SU-DHL-6 (cell line): ENCODE measurements at regions not wholly inside any gene's neighbourhood (a gene's known extent, or its start where the extent isn't known, plus 50 kb on each side); places are given as distances from the start of the nearest gene placed in this dataset.

Experiments
- H2AFZ ChIP-seq: fragments of 200-600 bp; sonication (generic); 2 replicates; pipeline ENCODE4 v1.6.1; 2014; ENCODE audit warnings: low read depth, mild to moderate bottlenecking, moderate library complexity, mixed read lengths, antibody characterized with exemption, low read length; ENCODE audit not compliant: severe bottlenecking
- H3F3A ChIP-seq: fragments of 200-600 bp; shearing (Covaris generic); 2 replicates; pipeline ENCODE4 v1.6.0; 2016; ENCODE audit warnings: antibody characterized with exemption, mild to moderate bottlenecking; ENCODE audit not compliant: insufficient read depth
- H3K27ac ChIP-seq: fragments of 200-600 bp; sonication (generic); 2 replicates; pipeline ENCODE4 v1.5.1; 2016; ENCODE audit warnings: low read depth, mild to moderate bottlenecking, low read length, moderate library complexity, mixed read lengths
- H3K27me3 ChIP-seq: fragments of 200-600 bp; sonication (generic), shearing (Covaris generic); 2 replicates; pipeline ENCODE4 v1.6.0; 2014; ENCODE audit warnings: mild to moderate bottlenecking, low read length
- H3K36me3 ChIP-seq: fragments of 200-600 bp; sonication (generic); 2 replicates; pipeline ENCODE4 v1.6.1; 2014; ENCODE audit warnings: mild to moderate bottlenecking, low read length, mixed read lengths
- H3K4me2 ChIP-seq: fragments of 300-600, 200-600 bp; shearing (Covaris generic), sonication (generic); 2 replicates; pipeline ENCODE4 v1.6.0; 2014; ENCODE audit warnings: low read length, low read depth, mild to moderate bottlenecking; ENCODE audit not compliant: poor library complexity, severe bottlenecking
- H3K4me3 ChIP-seq: fragments of 200-600 bp; sonication (generic); 2 replicates; pipeline ENCODE4 v1.5.1; 2014; ENCODE audit warnings: antibody characterized with exemption, low read length, mild to moderate bottlenecking, mixed read lengths; ENCODE audit not compliant: insufficient read depth, poor library complexity, severe bottlenecking
- H3K79me2 ChIP-seq: fragments of 200-600 bp; sonication (generic); 2 replicates; pipeline ENCODE4 v1.6.1; 2014; ENCODE audit warnings: mild to moderate bottlenecking, low read length, moderate library complexity; ENCODE audit not compliant: insufficient read depth
- H3K9ac ChIP-seq: fragments of 200-600 bp; sonication (generic); 2 replicates; pipeline ENCODE4 v1.7.0; 2014; ENCODE audit warnings: mild to moderate bottlenecking, low read length
- H3K9me2 ChIP-seq: fragments of 200-600 bp; sonication (generic); replicated peaks from 2 replicates; pipeline ENCODE4 v1.6.1; 2014; ENCODE audit warnings: low read length; ENCODE audit not compliant: insufficient read depth
- H3K9me3 ChIP-seq: fragments of 200-600 bp; sonication (generic); 2 replicates; pipeline ENCODE4 v1.6.1; 2014; ENCODE audit warnings: low read length, mixed read lengths; ENCODE audit not compliant: insufficient read depth
- H4K20me1 ChIP-seq: fragments of 200-600 bp; sonication (generic); 2 replicates; pipeline ENCODE4 v1.6.1; 2014; ENCODE audit warnings: low read depth, mild to moderate bottlenecking, antibody characterized with exemption, low read length, moderate library complexity, mixed read lengths
- EZH2phosphoT487 ChIP-seq: fragments of 200-600 bp; sonication (generic), shearing (Covaris generic); conservative IDR thresholded peaks from 2 replicates; pipeline ENCODE4 v1.6.1; 2018; ENCODE audit warnings: mild to moderate bottlenecking, antibody characterized with exemption, low read length, moderate library complexity, mixed read lengths
- TF ChIP-seq, protein P1 (sequence below): fragments of 200-600 bp; sonication (generic); IDR thresholded peaks from one replicate; pipeline ENCODE4 v1.5.1; 2017; ENCODE audit warnings: antibody characterized with exemption, mild to moderate bottlenecking, low read length, moderate library complexity; ENCODE audit not compliant: insufficient read depth, poor library complexity, severe bottlenecking

DNA sequence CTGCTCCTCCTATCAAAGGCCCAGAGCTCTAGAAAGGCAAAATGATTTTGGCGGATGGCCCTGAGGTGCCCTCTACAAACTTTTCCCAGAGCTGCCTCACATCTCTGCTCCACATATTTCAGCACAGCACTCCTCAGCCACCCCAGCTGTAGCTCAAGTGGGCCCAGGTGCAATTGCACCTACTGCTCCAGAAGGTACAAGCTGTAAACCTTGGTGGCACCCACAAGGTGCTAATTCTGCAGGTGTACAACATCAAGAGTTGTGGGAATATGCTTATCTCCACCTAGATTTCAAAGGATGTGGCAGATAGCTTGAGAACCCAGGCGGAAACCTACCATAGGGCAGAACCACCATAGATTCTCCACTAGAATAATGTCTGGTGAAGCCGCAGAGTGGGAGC is 432.2 kb downstream of the TMEM232 start:
- TF ChIP-seq, protein P1, sequence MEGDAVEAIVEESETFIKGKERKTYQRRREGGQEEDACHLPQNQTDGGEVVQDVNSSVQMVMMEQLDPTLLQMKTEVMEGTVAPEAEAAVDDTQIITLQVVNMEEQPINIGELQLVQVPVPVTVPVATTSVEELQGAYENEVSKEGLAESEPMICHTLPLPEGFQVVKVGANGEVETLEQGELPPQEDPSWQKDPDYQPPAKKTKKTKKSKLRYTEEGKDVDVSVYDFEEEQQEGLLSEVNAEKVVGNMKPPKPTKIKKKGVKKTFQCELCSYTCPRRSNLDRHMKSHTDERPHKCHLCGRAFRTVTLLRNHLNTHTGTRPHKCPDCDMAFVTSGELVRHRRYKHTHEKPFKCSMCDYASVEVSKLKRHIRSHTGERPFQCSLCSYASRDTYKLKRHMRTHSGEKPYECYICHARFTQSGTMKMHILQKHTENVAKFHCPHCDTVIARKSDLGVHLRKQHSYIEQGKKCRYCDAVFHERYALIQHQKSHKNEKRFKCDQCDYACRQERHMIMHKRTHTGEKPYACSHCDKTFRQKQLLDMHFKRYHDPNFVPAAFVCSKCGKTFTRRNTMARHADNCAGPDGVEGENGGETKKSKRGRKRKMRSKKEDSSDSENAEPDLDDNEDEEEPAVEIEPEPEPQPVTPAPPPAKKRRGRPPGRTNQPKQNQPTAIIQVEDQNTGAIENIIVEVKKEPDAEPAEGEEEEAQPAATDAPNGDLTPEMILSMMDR, result no peak
- no peak for TF ChIP-seq EZH2phosphoT487

DNA sequence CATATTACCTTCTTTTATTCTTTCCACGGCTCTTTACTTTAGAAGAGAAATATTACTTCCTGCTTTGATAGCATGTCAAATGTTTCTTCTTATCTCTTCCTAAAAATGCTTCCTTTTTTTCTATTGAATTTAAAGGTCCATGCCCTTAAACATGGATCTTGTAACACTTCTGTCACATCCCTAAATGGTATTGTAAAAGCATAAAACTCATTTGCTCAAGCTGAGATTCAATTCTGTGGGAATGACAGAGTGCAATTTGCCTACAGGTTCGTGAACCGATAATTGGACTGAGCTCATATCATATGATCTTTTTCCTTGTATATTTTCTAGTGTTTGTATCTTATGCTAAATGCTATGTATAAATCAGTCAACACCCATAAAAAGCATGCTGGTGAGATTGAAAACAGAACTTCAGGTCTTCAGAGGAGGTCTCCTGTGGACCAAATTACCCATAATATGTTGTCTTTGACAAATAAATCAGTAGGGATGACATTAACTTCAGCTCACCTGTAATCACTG is 429.3 kb downstream of the TMEM232 start:
- H3K27ac ChIP-seq, result no peak overlapping the region
- H2AFZ ChIP-seq, result no peak overlapping the region
- H4K20me1 ChIP-seq, result no peaks in the 10 kb centered on the region
- H3K9ac ChIP-seq, result no peak overlapping the region
- no peaks in the 10 kb centered on the region for H3K36me3 ChIP-seq
- no peak overlapping the region for H3K4me2 ChIP-seq
- no peaks in the 10 kb centered on the region for H3F3A ChIP-seq
- no peaks in the 10 kb centered on the region for H3K79me2 ChIP-seq
- H3K9me3 ChIP-seq, result no peaks in the 10 kb centered on the region
- no peaks in the 10 kb centered on the region for H3K9me2 ChIP-seq
- no peak for TF ChIP-seq EZH2phosphoT487
- TF ChIP-seq, protein P1, result no peak
- H3K27me3 ChIP-seq, result no peaks in the 10 kb centered on the region
- no peak overlapping the region for H3K4me3 ChIP-seq

More for the DNA sequence above, 432.2 kb downstream of the TMEM232 start:
- Histone ChIP-seq H2AFZ (no peak overlapping the region), H3K27me3 (no peaks in the 10 kb centered on the region), H3K9me2 (no peaks in the 10 kb centered on the region), H4K20me1 (no peaks in the 10 kb centered on the region), H3K79me2 (no peaks in the 10 kb centered on the region), H3K27ac (no peak overlapping the region), H3K9ac (no peak overlapping the region), H3K36me3 (no peaks in the 10 kb centered on the region), H3K4me2 (no peak overlapping the region), H3K4me3 (no peak overlapping the region), H3K9me3 (no peaks in the 10 kb centered on the region), H3F3A (no peaks in the 10 kb centered on the region)

DNA sequence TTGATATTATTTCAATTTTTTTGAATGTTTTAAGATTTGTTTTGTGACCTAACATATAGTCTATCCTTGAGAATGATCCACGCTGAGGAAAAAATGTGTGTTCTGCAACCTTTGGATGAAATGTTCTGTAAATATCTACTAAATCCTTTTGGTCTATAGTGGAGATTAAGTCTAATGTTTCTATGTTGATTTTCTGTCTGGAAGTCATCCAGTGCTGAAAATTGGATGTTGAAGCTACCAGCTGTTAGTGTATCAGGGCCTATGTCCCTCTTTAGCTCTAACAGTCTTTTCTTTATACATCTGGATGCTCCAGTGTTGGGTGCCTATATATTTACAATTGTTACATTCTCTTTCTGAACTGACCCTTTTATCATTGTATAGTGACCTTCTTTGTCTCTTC is 422.3 kb downstream of the TMEM232 start:
- Histone ChIP-seq H3K27ac (no peak overlapping the region), H3K9ac (no peak overlapping the region), H3K27me3 (no peaks in the 10 kb centered on the region), H3K36me3 (no peaks in the 10 kb centered on the region), H3F3A (no peaks in the 10 kb centered on the region), H3K4me3 (no peak overlapping the region), H3K4me2 (no peak overlapping the region), H3K9me3 (no peaks in the 10 kb centered on the region), H4K20me1 (no peaks in the 10 kb centered on the region), H2AFZ (no peak overlapping the region), H3K79me2 (no peaks in the 10 kb centered on the region), H3K9me2 (no peaks in the 10 kb centered on the region)
- no peak for TF ChIP-seq EZH2phosphoT487
- TF ChIP-seq, protein P1, result no peak

DNA sequence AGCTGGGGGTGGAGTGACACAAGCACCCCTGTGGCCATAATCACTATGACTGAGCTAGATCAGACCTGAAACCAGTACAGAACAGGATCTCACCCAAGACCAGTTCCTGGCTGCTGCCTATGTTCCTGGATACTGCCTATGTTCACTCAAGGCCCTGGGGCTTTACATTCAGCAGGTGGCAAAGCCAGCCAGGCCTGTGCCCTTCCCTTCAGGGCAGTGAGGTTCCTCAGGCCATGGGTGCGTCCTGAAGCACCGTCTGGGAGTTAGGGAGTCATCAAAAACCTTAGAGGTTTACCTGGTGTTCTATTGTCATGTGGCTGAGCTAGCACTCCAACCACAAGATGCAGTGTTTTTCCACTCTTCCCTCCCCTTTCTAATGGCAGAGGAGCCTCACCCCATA is 419.8 kb downstream of the TMEM232 start:
- Histone ChIP-seq H3K79me2 (no peaks in the 10 kb centered on the region), H3K4me2 (no peak overlapping the region), H4K20me1 (no peaks in the 10 kb centered on the region), H3K27ac (no peak overlapping the region), H3K36me3 (no peaks in the 10 kb centered on the region), H2AFZ (no peak overlapping the region), H3K4me3 (no peak overlapping the region), H3K9ac (no peak overlapping the region), H3K27me3 (no peaks in the 10 kb centered on the region), H3F3A (no peaks in the 10 kb centered on the region), H3K9me2 (no peaks in the 10 kb centered on the region), H3K9me3 (no peaks in the 10 kb centered on the region)
- TF ChIP-seq EZH2phosphoT487, result no peak
- TF ChIP-seq, protein P1, result no peak
